Superior temporal gyrus (tissue), 1 donor: ENCODE measurements at regions not wholly inside any gene's neighbourhood (a gene's known extent, or its start where the extent isn't known, plus 50 kb on each side); places are given as distances from the start of the nearest gene placed in this dataset.
A peak's percentile ranks its signal among the peaks of the same experiment; 100 is the strongest.

Experiments
- DNase-seq: peaks from one replicate; pipeline ENCODE4 v3.0.0-alpha.2; 2016; ENCODE audit errors: extremely low spot score

DNA sequence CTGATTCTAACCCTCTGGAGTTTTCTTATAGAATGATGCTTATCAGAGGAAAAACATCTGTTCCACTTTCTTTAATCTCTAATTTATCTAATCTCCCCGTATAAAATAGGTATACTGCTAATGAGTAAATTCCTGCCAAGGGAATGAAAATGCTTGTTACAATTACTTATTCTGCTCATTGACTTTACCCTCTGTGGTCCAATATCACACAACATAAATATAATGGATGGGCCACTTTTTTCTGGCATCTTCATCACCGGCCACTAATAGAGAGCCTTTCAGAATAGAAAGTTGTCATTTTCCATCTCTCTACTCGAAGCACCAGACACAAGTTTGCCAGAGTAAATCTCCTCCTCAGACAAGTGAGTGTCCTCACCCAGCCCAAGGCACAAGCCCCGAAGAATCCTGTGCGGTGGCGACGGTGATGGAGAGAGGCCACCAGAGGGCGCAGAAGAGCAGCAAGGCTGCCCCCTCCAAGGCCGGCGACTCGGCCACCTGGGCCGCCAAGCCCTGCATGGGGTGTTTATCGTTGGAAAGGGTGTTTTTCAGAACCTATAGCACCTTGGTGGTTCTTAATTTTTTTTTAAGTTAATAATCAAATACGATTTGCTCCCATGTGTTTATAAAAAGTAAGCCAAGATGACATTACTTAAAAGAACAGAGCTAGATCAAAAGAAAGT, 212.9 kb upstream of the ARID1B start:
- DNase-seq: peak; percentile 89

DNA sequence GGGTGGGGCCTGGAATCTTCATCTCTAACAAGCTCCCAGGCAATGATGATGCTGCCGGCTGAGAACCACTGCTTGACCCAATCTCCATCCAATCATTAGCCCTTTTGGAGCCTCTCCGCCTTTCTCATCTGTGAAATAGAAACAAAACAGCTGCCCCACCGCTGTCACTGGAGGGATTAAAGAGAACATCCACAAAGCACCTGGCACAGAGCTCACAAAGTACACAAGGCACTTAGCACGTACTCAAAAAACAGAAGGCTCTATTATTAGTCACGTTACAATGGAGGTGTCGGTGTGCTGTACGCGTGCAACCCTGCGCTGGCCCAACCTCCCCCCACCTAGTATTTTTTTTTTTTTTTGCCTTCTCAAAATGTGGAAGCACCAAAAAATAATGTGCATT, 213.5 kb upstream of the ARID1B start:
- no peak for DNase-seq

DNA sequence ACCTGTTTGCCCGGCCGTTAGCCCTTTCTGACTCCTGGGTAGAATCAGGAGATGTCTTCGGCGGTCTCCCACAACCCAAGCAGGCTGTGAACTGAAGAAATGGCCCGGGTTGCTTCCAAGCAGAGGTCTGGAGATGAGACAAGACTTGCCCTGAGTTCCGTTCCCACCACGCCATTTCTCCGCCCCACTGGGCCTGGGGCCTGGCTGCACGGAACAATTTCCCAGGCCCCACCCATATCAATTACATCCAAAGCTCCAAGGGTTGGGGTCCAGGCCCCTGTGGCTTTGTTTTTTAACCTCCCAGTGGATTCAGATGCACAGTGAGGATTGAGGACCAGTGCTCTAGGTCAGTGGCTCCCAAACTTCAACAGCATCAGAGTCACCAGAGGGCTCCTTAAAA, 214.5 kb upstream of the ARID1B start:
- no peak for DNase-seq

DNA sequence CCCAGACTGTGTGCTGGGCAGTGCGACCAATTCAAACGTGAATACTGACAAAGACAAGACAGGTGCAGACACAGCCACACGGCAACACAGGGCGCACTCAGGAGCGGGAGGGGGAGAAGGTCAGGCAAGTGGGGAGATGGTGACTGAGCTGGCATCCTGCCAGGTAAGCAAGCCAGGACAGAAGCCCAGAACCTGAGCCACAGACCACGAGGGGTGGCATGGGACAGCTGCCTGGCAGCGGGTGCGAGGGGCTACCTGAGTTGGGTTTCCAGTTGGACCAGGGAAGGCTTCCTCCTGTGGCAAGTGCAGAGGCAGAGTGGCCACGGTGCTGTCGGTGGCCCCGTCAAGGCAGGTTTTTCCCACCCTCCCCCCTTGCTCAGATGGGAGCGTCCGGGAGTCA, 215.2 kb upstream of the ARID1B start:
- DNase-seq: no peak

DNA sequence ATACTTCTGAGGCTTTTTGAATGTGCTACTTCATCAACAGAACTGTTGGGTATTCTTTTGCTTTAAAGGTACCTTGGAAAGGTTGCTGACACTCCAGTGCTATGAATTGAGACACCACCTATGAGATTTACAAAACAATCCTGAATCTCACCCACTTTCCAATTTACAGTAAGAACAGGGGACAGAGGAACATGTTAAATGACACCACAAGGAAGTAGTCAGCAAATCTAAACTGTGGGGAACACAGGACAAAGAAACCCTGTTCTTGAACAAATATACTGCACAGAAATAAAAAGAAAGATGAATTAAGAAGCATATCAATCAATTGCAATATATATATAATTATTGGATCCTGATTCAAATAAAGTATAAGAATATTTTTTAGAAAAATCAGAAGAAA, 216.7 kb upstream of the ARID1B start:
- DNase-seq: no peak

DNA sequence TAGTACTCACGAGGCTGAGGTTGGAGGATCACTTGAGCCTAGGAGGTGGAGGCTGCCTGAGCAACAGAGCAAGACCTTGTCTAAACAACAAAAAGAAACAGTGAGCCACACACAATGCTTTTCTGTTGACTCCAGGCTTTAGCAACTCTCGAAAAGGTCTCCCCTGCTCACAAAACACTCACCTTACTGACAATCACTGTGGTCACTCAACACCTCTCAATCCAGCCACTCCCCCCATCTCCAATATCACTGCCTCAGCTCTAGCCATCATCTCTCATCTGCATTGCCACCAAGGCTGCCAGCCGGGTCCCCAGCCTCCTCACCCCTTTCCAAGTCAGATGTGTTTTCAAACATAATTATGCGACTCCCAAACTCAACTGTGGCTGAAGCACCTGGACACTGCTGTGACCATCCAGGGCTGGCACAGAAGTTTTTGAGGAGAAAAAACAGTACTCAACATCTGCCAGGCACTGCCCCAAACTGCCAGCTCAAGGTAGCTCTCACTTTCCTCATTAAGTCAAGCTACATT, 218.0 kb upstream of the ARID1B start:
- DNase-seq: no peak

DNA sequence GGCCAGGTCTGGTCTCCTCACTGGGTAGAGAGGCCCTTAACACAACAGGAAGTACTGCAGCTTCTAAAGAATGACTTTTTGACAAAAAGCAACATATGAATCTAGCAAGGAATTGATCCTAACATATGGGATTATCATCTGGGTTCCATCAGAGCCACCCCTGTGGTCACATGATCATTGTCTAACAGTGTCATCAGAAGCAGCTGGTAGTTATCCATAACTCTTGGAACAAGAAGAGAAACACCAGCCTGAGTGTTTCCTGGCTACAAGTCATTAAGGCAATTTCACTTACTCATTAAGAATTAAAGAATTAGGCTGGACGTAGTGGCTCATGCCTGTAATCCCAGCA, 219.3 kb upstream of the ARID1B start:
- DNase-seq: no peak

DNA sequence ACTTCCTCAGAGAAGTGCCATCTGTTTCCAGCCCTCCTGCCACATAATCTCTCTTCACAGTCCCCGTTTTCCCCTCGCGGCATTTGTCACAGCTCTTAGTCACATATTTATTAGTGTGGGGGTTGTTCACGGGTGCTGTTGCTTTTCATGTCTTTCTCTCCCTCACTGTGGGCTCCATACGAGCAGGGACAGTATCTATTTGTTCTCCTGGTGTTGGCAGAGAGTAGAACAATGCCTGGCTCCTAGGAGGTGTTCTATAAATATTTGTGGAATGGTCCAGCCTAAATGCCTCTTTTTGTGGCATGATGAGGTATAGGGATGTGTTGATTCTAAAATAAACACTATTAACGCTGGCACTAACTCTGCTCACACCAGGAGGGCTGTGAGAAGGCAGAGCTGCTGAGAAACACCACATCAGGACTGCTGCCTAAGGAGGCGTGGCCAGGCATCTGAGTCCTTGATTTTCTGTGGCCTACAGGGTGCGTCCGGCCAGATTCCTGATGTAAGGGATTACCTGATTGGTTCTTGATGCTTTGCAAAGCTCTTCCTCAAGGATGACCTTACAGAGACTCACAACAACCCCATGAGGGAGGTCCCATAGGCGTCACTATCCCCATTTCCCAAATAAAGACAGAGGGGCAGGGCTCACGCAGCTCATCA, 219.8 kb upstream of the ARID1B start:
- DNase-seq: peak; percentile 75

DNA sequence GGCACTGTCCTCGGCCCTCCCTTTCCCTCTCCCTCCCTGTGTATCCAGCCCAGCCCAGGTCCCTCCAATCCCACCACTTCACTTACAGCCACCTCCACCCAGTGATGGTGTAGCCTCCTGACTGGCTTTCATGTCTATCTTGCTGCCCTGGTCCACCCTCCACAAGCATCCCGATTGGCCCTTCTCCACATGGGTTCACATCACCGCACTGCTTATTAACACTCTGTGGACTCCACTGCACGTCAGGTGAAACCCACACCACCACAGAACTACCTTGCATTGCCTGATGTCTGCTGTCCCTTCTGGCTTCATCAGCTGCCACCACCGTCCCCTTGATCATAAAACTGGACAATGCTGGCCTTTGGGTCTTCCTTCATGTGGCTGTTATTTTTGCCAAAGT, 220.4 kb upstream of the ARID1B start:
- no peak for DNase-seq

DNA sequence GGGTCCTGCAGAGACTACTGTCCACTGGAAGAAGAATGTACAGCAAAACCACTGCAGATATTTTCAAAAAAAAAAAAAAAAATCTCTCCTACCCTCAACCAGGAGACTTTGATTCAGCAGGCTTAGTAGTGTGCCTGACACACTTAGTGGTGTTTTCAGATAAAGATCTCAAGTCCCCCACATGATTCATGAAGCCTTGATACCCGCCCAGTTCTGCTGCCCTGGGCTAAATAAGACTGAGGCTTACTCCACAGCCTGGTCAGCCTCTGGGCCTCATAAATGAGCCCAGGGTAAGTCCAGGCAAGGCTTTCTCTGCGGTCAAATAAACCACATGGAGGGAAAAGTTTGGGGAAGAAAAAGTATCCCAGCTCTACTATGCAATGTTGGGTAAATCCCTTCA, 222.1 kb upstream of the ARID1B start:
- DNase-seq: no peak

DNA sequence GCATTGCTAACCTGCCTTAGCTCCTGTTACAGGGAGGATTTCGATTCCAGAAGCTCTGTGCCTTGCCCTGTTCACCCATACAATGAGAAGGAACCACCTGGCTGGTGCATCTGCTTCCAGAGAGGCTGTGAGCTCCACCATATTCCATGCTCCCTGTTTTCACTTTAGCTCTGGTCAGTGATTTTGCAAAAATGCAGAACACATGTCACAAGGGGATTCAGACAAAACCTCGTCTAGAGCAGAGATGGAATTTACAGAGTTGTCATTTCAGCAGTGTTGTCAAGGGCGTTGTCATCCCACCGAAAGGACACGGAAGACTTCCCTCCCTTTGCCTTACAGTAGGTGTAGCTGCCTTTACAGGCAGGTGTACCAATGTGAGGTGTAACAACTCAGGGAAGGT, 223.0 kb upstream of the ARID1B start:
- no peak for DNase-seq

DNA sequence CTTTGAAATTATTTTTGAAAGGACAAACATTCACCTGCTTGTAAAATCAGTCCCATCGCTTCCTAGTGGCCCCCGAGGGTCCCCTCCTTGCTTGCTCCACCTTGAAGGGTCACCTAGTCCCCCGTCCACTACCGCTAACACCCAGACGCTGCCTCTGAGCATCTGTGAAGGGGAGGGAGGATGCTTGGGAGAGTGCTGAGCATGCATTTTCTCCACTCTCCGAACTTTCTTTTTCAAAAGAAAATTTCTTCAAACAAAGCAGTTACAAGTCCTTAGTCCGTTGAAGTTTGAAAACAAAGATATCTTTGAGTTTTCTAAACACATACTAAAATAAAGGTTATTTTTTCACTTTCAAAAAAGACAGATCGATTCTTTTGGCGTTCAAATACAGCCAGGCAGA, 224.3 kb upstream of the ARID1B start:
- DNase-seq: no peak

DNA sequence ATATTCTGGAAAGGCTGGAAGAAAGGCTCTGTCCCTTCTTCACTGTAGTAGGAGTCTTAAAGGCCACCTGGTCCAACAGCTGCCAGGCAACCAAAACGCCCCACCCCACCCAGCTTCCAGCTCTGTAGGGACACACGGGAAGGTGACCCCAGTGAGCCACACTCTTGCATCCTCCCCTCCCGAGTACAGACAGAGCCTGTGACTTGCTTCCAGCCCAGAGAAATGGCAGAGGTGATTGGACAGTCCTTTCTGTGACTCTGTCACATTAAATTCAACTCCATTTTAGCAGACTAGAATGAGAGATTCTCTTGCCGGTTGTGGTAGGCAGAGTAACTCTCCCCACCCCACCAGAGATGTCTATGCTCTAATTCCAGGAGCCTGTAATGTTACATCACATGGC, 226.2 kb upstream of the ARID1B start:
- DNase-seq: no peak

DNA sequence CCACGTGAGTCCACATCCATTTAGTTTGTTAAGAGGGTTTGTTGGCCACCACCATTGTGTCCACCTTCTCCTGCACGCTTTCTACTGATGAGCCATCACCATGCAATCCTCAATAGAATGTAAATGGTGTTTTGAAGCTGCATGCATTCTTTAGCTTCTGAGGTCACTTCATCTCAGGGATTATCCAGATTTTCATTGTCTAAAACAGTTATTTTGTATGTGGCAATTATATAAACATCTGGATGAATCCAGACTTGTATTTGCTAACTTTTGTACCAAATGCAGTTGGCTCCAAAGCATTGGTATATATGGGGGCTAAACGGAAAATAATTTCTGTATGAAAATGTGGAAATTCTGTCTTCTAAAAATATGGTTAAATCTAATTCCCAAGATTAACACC, 231.2 kb upstream of the ARID1B start:
- no peak for DNase-seq

DNA sequence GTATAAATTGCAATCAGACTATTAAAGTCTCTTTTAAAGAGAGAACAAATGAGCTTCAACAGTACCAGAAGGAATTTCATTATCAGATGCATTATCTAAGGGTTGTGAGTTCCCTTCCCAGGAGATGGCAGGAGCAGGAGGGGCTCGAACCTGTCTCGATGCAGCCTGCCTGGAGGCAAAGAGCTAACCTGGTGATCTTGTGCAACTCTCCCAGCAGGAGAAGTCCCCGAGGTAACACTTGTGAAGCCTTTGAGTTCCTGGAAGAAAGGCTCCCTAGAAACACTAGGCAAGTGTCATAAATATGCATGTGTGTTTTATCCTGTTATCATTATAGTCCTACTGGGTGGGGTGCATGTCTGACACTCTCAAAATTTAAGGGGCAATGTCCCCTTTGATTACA, 232.2 kb upstream of the ARID1B start:
- no peak for DNase-seq

DNA sequence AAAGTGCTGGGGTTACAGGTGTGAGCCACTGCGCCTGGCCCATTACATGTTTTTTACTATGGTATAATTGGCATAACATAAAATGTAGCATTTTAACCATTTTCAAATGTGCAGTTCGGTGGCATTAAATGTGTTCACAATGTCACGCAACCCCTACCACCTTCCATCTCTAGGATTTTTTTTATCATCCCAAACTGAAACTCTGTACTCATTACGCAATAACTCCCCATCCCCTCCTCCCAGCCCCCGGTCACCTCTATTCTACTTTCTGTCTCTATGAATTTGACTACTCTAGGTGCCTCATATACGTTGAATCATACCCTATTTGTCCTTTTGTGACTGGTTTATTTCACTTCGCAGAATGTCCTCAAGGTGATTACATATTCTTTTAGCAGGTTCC, 233.1 kb upstream of the ARID1B start:
- DNase-seq: no peak

DNA sequence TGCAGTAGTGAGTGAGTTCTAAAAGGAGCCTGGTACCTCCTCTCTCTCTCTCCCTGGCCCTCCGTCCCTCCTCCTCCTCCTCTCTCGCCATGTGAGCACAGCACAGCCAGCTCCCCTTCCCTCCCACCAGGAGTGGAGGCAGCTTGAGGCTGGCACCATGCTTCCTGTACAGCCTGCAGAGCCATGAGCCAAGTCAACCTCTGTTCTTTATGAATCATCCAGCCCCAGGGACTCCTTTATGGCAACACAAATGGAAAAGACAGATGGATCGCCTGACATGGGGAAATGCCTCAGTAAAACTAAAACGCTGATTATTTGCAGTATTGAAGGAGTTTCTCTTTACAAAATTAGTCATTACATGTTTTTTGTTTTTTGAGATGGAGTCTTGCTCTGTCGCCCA, 233.7 kb upstream of the ARID1B start:
- no peak for DNase-seq

DNA sequence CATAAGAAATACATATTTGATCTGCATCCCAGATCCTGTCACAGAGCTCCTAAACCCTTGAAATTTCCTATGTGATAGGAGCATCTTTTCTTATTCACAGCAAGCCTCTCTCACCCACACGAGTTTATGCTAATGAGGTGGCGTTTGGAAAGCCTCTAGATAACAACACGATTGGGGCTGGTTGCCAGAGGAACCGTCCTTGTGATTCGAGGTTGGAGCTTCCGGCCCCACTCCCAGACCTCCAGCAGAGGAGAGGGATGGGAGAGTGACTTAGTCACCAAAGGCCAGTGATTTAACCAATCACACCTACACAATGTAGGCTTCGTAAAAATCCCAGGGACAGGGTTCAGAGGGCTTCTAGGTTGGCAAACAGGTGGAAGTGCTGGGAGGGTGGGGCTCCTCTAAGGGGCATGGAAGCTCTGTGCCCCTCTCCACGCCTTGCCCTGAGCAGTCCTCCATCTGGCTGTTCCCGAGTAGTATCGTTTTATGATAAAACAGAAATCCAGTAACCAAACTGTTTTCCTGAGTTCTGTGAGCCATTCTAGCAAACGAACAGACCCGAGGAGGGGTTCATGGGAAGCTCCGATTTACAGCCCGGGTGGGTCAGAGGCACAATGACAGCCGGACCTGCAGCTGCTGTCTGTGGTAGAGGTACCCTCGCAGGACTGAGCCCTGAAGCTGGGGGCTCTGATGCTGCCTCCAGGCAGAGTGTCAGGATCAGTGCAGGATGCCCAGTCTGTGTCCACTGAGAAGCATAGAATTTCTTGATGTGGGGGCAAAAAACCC, 238.1 kb upstream of the ARID1B start:
- DNase-seq: no peak

DNA sequence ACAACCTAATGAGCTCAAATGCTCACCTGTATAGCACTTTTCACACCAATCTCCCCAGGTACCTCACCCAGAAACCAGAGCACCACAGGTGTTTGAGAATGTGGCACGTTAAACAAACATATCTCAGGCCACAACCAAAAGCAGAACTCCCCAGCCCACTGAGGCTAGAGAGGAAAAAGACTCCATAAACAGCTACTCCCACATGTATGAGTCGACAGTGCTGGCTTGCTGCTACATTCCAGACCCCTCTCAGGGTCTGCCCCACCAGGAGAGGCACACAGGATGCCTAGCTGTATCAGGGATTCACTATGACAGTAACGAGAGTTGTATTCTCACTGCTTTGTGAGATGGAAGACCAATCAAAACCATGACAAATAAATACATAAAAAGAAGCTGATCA, 242.6 kb upstream of the ARID1B start:
- no peak for DNase-seq

DNA sequence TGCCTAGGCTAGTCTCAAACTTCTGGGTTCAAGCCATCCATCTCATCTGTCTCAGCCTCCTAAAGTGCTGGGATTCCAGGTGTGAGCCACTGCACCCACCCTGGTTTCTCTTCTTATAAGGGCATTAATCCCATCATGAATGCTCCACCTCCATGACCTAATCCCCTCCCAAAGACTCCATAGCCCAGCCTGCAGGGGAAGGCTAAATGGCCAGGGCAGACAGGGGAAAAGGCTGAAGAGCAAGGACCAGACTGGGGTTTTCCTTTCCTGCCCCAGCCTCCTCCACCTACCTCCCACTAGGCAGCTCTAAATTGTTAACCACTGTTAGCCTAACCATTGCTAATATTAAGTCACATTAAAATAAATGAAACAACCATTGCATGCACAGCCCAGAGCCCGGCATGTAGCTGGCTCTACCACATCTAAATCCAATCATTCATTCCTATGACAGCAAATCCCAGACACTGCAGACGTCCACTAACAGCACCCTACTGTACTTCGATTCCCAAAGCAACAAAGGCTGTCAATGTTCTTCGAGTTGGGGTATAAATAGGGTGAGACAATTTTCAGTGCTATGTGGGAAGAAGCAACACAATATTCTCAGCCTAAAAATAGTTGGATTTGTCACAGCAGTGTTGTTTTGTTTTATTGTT, 243.2 kb upstream of the ARID1B start:
- DNase-seq: no peak

DNA sequence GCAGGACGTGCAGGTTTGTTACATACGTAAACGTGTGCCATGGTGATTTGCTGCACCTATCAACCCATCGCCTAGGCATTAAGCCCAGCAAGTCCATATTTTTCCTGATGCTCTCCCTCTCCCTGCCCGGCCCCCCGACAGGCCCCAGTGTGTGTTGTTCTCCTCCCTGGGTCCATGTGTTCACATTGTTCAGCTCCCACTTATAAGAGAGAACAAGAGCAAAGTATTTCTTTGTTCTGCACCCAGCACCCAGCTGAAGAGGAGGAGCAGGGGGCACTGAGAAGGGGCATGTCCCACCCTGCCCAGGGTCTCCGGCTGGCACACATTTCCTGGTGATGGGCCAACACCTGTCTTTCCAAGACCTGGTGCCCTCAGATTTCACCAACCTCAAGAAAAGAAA, 251.1 kb upstream of the ARID1B start:
- DNase-seq: no peak

DNA sequence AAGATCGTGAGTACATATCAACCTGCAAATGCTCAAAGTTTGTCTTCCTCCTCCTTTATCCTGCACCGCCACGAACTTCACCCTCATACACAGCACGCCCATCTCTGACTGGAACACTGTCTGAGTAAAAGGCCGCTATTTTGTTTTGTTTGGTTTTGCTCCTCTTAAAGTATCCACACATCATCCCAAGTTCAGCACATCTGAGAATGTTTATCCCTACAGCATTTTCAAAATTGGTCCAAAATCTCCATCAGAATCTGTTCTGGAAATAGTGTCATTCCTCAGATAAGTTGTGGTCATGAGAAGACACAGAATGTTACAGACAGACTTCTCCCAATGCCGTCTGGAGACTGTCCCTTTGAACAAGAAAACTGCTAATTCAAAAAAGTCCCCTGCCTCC, 251.6 kb upstream of the ARID1B start:
- no peak for DNase-seq

DNA sequence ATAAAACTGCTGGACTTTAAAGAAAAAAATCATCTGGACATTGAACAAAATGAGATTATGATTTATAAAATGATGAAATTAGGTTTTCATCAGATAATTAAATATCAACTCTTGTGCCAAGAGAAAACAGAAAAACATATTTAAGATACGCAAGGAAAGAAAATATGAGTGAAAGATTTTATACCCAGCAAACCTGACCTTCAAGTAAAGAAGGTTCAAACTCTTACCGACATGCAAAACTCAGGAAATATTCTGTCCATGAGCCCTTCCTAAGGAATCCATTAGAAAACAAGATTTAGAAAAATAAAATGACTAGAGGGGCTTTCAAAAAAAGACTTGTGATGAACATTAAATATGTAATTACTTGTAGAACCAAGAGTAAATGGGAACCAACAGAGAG, 257.2 kb upstream of the ARID1B start:
- no peak for DNase-seq
